ENCODE measurements at regions not wholly inside any gene's neighbourhood (a gene's known extent, or its start where the extent isn't known, plus 50 kb on each side); places are given as distances from the start of the nearest gene placed in this dataset.

DNA sequence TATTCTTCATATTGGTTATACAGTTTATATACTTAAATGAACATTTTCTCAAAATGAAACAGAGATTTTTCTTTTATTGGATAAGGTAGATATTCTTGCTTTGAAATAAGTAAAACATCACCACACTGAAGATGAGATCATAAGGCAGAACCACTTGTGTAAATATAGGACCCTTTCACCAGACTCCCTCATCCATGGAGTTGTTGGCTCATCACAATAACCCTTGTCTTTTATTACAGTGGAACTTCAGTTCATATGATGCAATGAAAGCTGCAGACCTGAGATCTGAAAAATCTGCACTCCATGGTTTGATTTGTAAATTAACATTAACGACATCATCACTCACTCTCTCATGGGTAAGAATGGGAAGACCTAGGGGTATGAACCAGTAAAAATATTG, 51.9 kb upstream of the DBX2 start:
- Histone ChIP-seq H3K36me3 (no peaks in the 10 kb centered on the region), H3K4me3 (no peak overlapping the region), H3K9me3 (no peaks in the 10 kb centered on the region), H3K27me3 (no peaks in the 10 kb centered on the region), H3K4me1 (no peaks in the 10 kb centered on the region), H3K27ac (no peak overlapping the region)
- no peak for DNase-seq
- TF ChIP-seq POLR2A (IDR thresholded peaks at IDR 0.05), result no peak
- TF ChIP-seq, protein P1, sequence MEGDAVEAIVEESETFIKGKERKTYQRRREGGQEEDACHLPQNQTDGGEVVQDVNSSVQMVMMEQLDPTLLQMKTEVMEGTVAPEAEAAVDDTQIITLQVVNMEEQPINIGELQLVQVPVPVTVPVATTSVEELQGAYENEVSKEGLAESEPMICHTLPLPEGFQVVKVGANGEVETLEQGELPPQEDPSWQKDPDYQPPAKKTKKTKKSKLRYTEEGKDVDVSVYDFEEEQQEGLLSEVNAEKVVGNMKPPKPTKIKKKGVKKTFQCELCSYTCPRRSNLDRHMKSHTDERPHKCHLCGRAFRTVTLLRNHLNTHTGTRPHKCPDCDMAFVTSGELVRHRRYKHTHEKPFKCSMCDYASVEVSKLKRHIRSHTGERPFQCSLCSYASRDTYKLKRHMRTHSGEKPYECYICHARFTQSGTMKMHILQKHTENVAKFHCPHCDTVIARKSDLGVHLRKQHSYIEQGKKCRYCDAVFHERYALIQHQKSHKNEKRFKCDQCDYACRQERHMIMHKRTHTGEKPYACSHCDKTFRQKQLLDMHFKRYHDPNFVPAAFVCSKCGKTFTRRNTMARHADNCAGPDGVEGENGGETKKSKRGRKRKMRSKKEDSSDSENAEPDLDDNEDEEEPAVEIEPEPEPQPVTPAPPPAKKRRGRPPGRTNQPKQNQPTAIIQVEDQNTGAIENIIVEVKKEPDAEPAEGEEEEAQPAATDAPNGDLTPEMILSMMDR (IDR thresholded peaks at IDR 0.05), result no peak

DNA sequence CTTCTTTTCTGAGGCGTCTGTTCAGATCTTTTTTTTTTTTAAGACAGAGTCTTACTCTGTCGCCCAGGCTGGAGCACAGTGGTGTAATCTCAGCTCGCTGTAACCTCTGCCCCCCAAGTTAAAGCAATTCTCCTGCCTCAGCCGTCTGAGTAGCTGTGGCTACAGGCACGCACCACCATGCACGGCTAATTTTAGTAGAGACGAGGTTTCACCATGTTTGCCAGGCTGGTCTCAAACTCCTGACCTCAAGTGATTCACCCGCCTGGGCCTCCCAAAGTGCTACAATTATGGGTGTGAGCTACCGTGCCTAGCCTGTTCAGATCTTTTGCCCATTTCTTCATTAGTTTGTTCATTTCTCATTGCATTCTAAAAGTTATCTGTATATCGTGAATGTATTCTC, 55.1 kb upstream of the DBX2 start:
- no peak overlapping the region for H3K27ac ChIP-seq
- TF ChIP-seq POLR2A (IDR thresholded peaks at IDR 0.05), result no peak
- TF ChIP-seq, protein P1 (IDR thresholded peaks at IDR 0.05), result no peak
- H3K4me3 ChIP-seq, result no peak overlapping the region
- no peaks in the 10 kb centered on the region for H3K4me1 ChIP-seq
- no peaks in the 10 kb centered on the region for H3K9me3 ChIP-seq
- H3K27me3 ChIP-seq, result no peaks in the 10 kb centered on the region
- H3K36me3 ChIP-seq, result no peaks in the 10 kb centered on the region
- DNase-seq, result no peak

DNA sequence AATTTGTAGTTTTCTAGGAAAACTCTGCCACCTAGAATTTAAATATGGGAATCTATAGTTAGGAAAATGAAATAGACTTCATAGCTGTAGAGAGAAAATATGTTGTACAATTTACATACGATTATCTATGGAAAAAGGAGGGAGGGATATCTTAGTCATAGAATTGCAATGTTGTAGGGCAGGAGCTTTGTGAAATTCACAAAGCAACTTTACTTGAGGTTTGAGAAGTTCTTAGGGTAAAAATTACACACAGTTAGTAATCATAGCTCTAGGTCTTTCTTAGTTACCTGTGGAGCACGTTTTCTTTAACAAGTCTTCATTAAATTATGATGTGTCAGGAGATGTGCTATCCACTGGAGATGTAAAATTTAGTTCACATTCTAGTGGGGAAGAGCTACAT, 61.4 kb upstream of the DBX2 start:
- H3K4me1 ChIP-seq, result no peaks in the 10 kb centered on the region
- no peaks in the 10 kb centered on the region for H3K27me3 ChIP-seq
- no peak overlapping the region for H3K4me3 ChIP-seq
- H3K27ac ChIP-seq, result no peak overlapping the region
- TF ChIP-seq, protein P1 (IDR thresholded peaks at IDR 0.05), result no peak
- no peak for TF ChIP-seq POLR2A (IDR thresholded peaks at IDR 0.05)
- no peak for DNase-seq
- H3K9me3 ChIP-seq, result no peaks in the 10 kb centered on the region
- H3K36me3 ChIP-seq, result no peaks in the 10 kb centered on the region

DNA sequence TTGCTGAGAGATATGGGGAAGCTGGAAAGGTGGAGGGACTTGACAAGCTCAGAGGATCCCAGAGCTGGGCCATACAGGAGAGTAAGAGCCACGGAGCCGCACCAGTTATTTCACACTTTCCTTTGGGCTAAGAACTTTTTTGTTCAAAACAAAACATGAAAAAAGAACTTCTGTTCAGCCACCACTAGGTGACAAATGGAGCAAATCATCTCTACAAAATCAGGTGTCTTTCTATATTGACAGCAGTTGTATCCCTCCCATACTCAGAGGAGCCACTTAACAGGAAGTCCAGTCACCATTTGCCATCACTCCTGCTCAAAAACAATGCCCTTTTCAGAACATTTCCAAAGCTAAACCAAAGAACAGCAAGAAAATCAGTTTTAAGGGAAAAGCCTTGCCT, 70.3 kb upstream of the DBX2 start:
- TF ChIP-seq POLR2A (IDR thresholded peaks at IDR 0.05), result no peak
- TF ChIP-seq, protein P1 (IDR thresholded peaks at IDR 0.05), result no peak
- Histone ChIP-seq H3K9me3 (no peaks in the 10 kb centered on the region), H3K4me3 (no peak overlapping the region), H3K27me3 (no peaks in the 10 kb centered on the region), H3K4me1 (no peaks in the 10 kb centered on the region), H3K36me3 (no peaks in the 10 kb centered on the region), H3K27ac (no peak overlapping the region)
- no peak for DNase-seq

DNA sequence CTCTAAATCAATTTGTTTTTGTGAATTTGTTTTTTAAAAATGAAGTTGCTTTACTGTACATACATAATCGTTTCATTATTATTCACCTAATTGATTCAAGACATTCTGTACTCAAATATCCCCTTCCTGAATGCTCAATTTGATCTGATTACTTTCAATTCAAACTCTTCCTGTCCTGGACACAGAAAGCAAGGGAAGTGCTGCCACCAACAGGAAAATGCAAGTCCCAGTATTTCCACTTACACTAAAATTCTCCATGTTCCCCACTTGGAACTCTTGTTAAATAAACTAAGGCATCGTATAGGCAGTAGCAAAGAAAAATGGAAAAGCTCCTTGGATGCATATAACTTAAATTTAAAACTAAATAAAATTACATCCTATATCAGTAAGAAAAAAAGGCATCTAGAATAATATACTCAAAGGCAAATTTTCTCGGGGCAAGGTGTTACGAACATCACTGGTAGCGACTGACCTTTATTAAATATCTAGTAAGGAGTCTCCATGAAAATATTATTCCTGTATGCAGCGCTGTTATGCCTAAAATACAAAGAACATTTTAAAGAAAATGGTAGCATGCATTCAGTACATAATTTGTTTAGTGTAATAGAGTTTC, 72.0 kb upstream of the DBX2 start:
- no peaks in the 10 kb centered on the region for H3K4me1 ChIP-seq
- no peaks in the 10 kb centered on the region for H3K27me3 ChIP-seq
- no peaks in the 10 kb centered on the region for H3K36me3 ChIP-seq
- no peak for DNase-seq
- no peak overlapping the region for H3K27ac ChIP-seq
- no peaks in the 10 kb centered on the region for H3K9me3 ChIP-seq
- TF ChIP-seq POLR2A (IDR thresholded peaks at IDR 0.05), result no peak
- TF ChIP-seq, protein P1 (IDR thresholded peaks at IDR 0.05), result no peak
- no peak overlapping the region for H3K4me3 ChIP-seq

Measured in Peyer's patch (tissue), 4 donors.